GM18873 (cell line): ENCODE measurements at regions not wholly inside any gene's neighbourhood (a gene's known extent, or its start where the extent isn't known, plus 50 kb on each side); places are given as distances from the start of the nearest gene placed in this dataset.

Source experiments
- ATAC-seq: cut with Tn5 transposase; IDR thresholded peaks from one replicate; pipeline ENCODE4 v1.9.1; 2021; ENCODE audit warnings: mild to moderate bottlenecking, moderate library complexity, moderate number of reproducible peaks; ENCODE audit not compliant: unreplicated experiment, low FRiP score

DNA sequence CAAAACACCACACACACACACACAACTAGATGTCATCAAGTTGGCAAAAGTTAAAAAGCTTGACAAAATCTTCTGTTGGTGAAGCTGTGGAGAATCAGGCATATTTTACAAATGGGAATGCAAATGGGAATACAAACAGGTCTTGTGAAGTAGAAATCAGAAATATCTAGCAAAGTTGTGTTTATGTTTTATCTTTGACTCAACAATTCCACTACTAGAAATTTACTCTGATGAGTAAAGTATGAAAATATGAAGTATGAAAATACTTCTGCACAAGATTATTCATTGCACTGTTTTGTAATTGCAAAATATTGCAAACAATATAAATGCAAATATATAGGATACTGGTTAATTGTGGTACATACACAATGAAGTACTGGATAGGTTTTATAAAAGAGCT is 1166.0 kb upstream of the GJE1 start:
- no peak for ATAC-seq

- no peak for ATAC-seq
These were observed 1172.2 kb upstream of the GJE1 start for GRCh38 chr6:140960566-140960965.

GRCh38 chr6:140957386-140957785 is 1175.3 kb upstream of the GJE1 start:
- ATAC-seq: no peak

DNA sequence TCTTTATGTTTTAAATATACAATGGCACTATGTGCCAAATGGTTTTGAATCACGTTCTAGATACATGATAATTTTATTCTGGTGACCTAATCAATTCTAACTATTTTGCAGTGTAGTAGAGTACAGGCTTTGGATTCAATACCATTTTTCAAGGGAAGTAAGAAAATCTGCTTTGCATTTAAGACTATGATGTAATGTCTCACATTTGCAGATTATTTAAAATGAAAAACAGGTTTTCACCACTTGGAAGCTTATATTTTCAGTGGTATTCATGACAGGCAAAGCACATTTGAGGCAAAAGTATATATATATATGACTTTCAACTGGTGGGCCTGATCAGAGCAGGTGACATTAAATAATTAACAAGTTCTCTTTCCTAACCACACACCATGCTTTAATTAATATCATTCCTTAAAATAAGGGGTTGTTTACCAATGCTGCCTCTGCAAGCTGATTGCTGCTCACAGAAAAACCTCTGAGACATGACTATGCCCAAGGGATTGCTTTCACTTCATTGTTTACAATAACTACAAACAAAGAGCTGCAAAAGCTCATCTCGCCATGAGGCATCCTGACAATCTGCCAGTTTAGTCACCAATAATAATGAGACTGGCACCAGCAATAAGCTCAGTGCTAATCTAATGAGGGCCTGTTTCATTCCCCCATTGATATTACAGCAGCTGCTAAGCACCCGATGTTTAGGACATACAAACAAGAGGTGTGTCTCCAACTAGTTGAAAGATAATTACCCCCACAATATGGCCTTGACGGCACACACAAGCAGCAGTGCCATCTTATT is 1176.0 kb upstream of the GJE1 start:
- no peak for ATAC-seq

DNA sequence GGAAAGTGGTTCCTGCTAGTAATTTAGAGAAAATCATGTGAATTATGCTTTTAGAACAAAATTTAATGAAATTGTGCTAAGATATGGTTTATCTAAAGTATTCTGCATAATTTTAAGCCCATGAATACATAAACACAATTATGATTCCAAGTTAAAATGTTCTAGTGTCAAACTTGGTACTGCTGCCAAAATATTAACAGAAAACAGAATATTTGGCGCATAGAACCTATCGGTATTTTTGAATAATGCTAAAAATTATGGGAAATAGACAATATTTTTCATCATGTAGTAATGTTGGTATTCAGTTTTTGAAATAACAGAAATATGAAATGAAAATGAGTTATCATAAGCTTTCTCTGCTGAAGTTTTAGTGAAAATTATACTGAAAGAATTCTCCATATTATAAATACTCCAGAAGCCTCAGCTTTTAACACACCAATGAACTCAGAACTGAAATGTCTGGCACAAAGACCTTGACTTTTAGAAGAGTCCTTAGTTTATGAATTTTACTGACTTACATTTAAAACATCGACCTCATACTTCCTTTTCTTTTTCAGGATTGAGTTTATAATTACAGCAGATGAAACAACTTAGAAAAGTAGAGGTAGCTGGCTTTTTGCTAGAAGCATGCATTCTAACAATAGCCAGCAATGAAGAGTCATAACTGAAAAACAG is 1192.3 kb upstream of the GJE1 start:
- ATAC-seq: no peak

DNA sequence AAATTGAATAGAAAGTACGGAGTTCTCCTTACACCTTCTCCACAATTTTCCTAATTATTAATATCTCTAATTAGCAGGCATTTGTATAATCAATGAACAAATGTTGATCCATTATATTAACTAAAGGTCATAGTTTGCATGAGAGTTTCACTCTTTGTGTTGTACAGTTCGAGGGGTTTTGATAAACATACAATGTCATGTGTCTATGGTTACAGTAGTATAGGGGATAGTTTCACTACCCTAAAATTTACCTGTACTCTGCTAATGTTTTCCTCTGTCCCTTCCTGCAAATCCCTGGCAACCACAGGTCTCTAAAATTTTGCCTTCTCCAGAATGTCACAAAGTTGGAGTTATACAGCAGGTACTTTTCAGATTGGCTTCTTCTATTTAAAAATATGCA is 1199.8 kb upstream of the GJE1 start:
- ATAC-seq: no peak

DNA sequence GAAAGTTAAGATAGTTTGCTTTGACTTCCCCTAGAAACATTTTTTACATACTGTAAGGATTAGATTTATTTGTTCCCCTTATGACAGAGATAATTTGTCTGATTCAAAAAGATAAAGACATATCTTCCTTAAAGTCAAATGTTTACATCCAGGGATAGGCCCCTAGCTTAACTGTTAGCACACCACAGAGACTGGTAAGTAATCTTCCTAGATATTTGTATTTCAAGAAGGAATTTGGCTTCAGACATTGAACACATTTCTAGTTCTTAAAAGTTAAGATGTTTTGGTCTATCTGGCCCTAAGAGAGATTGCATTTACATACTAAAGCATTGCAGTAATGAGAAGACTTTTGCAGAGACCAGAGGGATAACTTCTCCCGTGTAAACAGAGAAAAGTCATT is 1201.1 kb upstream of the GJE1 start:
- no peak for ATAC-seq

DNA sequence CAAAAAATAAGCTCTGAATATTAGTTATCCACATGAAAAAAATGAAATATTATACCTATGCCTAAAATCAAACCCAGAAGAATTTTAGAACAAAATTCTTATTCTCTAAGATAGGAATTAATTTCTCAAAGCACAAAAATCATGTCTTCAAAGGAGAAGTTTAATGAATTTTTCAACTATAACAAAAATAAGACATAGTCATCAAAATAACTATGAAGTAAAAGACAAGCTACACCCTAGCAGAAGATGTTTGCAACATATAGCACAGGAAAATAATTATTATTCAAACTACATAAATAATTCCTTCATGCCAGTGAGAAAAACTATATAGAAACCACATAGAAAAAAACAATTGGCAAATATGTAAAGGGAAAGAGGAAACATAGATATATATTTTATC is 1203.6 kb upstream of the GJE1 start:
- no peak for ATAC-seq

DNA sequence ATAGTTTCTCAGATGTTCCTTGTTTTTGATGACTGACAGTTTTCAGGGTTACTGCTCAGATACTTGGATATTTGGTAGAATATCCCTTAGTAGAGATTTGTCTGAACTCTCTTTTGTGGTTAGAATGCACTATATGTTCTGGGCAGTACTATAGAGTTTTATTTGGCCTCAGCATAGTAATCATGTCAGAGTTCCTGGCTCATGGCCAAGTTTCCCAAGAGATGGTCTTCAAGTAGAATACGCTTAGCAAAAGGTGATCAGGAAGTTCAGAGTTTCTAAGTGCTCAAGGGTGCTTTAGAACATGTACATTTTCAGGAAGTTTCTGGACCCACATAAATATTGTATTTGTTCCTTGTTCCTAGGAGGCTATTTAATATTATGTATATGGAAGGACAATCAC is 1209.7 kb upstream of the GJE1 start:
- ATAC-seq: no peak

DNA sequence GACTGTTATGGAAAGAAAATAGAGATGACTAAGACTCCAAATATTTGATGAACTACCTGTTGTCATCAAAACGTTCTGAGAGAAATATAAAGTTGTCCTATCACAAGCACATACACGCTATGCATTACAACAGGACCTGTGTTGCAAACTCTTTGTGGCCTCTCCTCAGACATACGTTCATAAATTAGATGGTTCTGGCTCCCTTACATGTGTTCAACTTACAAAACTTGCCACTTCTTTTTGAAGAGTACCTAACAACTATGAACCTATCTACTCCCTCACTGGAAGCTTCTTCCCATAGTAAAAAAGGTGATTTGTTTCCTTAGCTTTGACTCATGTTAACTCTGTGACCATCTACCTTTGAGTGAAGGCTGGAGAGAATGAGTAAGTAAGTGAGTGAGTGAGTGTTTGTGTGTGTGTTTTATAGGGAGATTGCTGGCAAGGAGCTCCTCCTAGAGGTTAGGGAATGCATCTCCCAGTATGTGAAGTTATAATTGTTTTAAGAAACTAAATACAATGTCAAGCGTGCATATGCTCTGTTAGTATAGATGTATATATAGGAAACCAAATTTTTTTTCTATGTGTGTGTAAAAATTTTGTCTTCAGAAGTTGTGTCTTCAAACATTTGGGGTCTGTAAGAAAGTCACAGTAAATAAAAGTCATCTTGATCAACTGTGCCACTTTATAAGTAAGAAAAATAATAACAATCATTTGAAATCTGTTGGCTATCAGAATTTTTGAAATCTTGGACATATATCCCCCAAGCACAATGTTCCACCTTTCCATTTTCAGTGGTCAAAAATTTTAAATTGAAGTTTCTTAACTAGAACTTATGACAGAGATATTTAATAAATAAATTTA is 1211.1 kb upstream of the GJE1 start:
- no peak for ATAC-seq

GRCh38 chr6:140917911-140918310 is 1214.8 kb upstream of the GJE1 start:
- no peak for ATAC-seq

GRCh38 chr6:140915551-140915950 is 1217.2 kb upstream of the GJE1 start:
- no peak for ATAC-seq

DNA sequence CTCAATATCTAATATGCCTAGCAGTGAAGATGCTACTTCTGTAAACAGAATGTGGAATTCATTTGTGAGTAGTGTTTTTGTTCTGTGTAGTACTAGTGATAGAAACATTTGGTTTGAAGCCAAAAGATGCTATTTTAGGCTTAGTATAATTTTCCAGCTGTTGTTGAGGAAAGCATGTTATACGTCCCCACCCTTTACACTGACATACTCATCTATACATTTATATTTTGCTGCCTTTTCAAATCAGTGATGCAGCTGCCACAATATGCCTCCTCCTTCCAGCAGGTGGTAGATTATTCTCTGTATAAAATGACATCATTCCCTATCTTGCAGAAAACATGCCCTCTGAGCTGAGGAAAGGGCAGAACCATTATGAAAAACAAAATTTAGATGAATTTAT is 1217.6 kb upstream of the GJE1 start:
- no peak for ATAC-seq

DNA sequence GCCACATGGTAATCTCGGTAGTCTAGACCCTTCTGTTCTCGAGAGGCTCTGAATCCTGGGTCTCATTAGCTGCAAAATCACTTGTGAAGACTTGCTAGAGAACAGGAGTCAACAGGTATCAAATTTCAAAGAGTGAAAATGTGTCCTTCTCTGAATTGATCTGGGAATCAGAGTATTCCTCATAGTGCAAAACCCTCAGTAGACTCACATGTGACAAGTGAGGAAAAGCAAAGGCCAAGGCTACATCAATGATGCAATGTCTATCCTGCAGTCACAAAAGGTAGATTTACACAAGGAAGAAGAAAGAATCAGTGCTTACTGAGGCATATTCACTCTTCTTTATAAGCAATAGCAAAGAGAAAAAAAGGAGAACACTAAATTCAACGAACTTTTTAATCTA is 1220.0 kb upstream of the GJE1 start:
- no peak for ATAC-seq

- ATAC-seq: no peak
These were observed 1223.1 kb upstream of the GJE1 start for GRCh38 chr6:140909625-140910024.

- ATAC-seq: no peak
These were observed 1223.6 kb upstream of the GJE1 start for GRCh38 chr6:140909156-140909555.

DNA sequence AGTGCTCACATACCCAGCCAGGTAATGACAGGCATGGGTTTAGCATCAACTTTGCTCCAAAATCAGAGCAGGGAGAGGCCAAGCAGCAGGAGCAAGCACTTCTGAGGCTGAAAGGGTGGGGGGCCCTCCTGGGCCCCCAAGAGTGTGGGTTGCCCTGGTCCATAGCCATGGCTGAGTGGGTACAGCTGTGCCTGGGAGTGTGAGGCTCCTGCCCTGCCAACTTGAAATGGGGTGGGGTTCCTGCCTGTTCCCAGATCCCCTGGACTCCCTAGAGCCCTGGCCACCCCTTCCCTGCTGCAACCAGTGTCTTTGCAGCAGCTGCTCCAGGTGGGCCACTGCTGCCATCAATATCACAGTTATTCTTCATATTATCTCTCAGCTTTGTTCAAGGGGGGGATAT is 1224.2 kb upstream of the GJE1 start:
- ATAC-seq: no peak

DNA sequence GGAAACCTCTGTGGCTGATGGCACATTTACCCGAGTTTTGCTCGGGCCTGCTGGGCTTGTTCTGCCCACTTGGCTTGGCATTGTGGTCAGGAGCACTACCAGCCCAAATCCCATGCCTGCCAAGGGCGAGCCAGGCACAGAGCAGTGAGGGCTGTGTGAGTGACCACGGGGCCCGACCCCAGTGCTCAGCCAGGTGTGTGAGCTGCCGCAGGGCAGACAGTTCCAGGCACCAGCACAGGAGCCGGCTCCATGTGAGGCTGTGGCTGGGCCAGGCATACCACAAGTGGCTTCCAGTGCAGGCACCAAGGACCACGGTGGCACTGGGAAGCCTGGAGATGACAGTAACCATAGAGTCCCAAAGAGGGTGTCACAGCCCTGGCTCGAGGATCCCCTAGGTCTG is 1225.5 kb upstream of the GJE1 start:
- no peak for ATAC-seq

GRCh38 chr6:140905724-140906123 is 1227.0 kb upstream of the GJE1 start:
- no peak for ATAC-seq

DNA sequence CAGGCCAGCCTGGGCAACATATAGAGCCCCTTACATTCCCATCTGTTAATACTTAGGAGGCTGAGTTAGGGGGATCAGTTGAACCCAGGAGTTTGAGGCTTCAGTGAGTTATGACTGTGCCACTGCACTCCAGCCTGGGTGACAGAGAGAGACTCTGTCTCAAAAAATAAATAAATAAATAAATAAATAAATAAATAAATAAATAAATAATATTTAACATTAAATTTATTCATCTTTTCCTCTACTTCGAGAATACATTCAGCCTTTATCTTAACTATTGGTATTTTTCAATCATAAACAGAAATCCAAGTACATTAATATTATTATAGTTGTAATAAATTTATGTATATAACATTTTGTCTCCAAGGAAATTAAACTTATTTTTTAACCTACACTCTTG is 1227.7 kb upstream of the GJE1 start:
- no peak for ATAC-seq

- no peak for ATAC-seq
These were observed 1234.7 kb upstream of the GJE1 start for GRCh38 chr6:140897804-140898573.
